GM18508 (cell line): ENCODE measurements at regions not wholly inside any gene's neighbourhood (a gene's known extent, or its start where the extent isn't known, plus 50 kb on each side); places are given as distances from the start of the nearest gene placed in this dataset.
"Not testable (repeated sequence)": the region's sequence is repeated elsewhere in the genome, so short reads cannot be mapped to it uniquely, and the experiment has no call there.

ENCODE experiments used
- ATAC-seq: cut with Tn5 transposase; IDR thresholded peaks from one replicate; pipeline ENCODE4 v1.9.1; 2021; ENCODE audit warnings: moderate number of reproducible peaks; ENCODE audit not compliant: insufficient read depth, unreplicated experiment

GRCh38 chr2:199575416-199575815, 117.7 kb upstream of the SATB2 start:
- no peak for ATAC-seq

GRCh38 chr2:199572571-199572970, 114.8 kb upstream of the SATB2 start:
- ATAC-seq: no peak

- no peak for ATAC-seq
Observed at GRCh38 chr2:199570934-199571333, 113.2 kb upstream of the SATB2 start.

- no peak for ATAC-seq
Observed at GRCh38 chr2:199569336-199569735, 111.6 kb upstream of the SATB2 start.

GRCh38 chr2:199558156-199558555, 100.4 kb upstream of the SATB2 start:
- ATAC-seq: no peak

- ATAC-seq: no peak
Observed at GRCh38 chr2:199556527-199557285, 99.0 kb upstream of the SATB2 start.

GRCh38 chr2:199554026-199554425, 96.3 kb upstream of the SATB2 start:
- no peak for ATAC-seq

GRCh38 chr2:199552141-199552540, 94.4 kb upstream of the SATB2 start:
- ATAC-seq: no peak

GRCh38 chr2:199543606-199544172, 86.0 kb upstream of the SATB2 start:
- ATAC-seq: no peak

GRCh38 chr2:199535445-199536177, 77.9 kb upstream of the SATB2 start:
- ATAC-seq: no peak

GRCh38 chr2:199533873-199534272, 76.1 kb upstream of the SATB2 start:
- not testable (repeated sequence) for ATAC-seq

GRCh38 chr2:199527071-199527470, 69.3 kb upstream of the SATB2 start:
- no peak for ATAC-seq

GRCh38 chr2:199524689-199525574, 67.2 kb upstream of the SATB2 start:
- no peak for ATAC-seq

- ATAC-seq: peak; percentile 96
Observed at GRCh38 chr2:199509403-199509802, 51.7 kb upstream of the SATB2 start.
